ENCODE measurements at regions not wholly inside any gene's neighbourhood (a gene's known extent, or its start where the extent isn't known, plus 50 kb on each side); places are given as distances from the start of the nearest gene placed in this dataset.

DNA sequence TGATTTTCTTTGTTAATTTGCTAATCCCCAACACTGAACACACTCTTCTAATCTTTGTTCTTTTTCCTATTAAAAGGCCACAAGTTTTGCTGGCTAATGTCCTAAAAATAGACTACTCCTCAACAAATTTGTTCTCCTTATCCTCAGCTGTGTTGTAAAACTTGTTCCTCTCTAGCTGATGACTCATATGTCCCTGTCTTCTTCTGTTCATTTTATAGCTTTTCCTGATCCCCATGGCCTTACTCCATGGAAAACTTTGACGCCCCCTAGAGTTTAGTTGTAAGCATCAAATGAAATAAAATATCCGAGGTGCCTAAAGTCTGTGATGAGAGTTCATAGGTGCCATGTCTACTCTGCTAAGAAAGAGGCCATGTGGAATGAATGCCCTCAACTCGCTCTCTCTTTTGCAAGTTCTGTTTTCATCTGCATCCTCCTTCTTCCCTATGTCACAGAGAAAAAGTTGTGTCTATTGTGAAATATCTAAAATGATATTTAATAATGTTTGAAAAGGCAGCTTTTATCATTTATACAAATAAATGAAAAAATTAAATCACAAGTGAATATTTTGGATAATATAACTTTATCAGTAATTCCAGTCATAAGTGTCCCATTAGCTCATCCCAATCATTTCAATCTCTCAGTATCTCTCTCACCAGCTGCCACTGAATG, 237.9 kb downstream of the IPO8 start:
- H3K9me3 ChIP-seq (ENCODE audit: control insufficient read depth, insufficient read depth, low read length), result peaks cover 3% of the 10 kb centered on the region
- ATAC-seq (no peak), DNase-seq (no peak)
- H3K36me3 ChIP-seq (ENCODE audit: control insufficient read depth, insufficient read depth, low read length), result no peaks in the 10 kb centered on the region
- Mint-ChIP-seq H3K27ac (no peak overlapping the region), H3K27me3 (ENCODE audit: low read depth in 2 of 2) (no peaks in the 10 kb centered on the region), H3K36me3 (no peaks in the 10 kb centered on the region), H3K4me3 (no peak overlapping the region), H3K4me1 (no peaks in the 10 kb centered on the region), H3K9me3 (peaks cover 4% of the 10 kb centered on the region in 2 donors)
- 55% methylated on average over 3 of the region's 3 CpGs for WGBS (ENCODE audit: insufficient coverage)
- no peak overlapping the region for H3K4me3 ChIP-seq (ENCODE audit: low read length)
- TF ChIP-seq, protein P1, sequence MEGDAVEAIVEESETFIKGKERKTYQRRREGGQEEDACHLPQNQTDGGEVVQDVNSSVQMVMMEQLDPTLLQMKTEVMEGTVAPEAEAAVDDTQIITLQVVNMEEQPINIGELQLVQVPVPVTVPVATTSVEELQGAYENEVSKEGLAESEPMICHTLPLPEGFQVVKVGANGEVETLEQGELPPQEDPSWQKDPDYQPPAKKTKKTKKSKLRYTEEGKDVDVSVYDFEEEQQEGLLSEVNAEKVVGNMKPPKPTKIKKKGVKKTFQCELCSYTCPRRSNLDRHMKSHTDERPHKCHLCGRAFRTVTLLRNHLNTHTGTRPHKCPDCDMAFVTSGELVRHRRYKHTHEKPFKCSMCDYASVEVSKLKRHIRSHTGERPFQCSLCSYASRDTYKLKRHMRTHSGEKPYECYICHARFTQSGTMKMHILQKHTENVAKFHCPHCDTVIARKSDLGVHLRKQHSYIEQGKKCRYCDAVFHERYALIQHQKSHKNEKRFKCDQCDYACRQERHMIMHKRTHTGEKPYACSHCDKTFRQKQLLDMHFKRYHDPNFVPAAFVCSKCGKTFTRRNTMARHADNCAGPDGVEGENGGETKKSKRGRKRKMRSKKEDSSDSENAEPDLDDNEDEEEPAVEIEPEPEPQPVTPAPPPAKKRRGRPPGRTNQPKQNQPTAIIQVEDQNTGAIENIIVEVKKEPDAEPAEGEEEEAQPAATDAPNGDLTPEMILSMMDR (IDR thresholded peaks at IDR 0.05), result no peak
- no peaks in the 10 kb centered on the region for H3K27me3 ChIP-seq (ENCODE audit: control insufficient read depth, insufficient read depth, low read length)
- intact Hi-C loops (cut with micrococcal nuclease), result no loop called here
- no peaks in the 10 kb centered on the region for H3K4me1 ChIP-seq (ENCODE audit: control insufficient read depth, insufficient read depth, low read length)
- no peak overlapping the region for H3K27ac ChIP-seq (ENCODE audit: low read length)

GRCh38 chr12:30450872-30451271, 244.8 kb downstream of the IPO8 start:
- ATAC-seq (no peak), DNase-seq (no peak)
- Mint-ChIP-seq H3K36me3 (no peaks in the 10 kb centered on the region), H3K27me3 (ENCODE audit: low read depth in 2 of 2) (no peaks in the 10 kb centered on the region), H3K27ac (no peak overlapping the region), H3K4me3 (no peak overlapping the region), H3K9me3 (peaks cover 2 to 8% of the 10 kb centered on the region in 2 donors), H3K4me1 (no peaks in the 10 kb centered on the region)
- H3K27ac ChIP-seq (ENCODE audit: low read length), result no peak overlapping the region
- no peaks in the 10 kb centered on the region for H3K27me3 ChIP-seq (ENCODE audit: control insufficient read depth, insufficient read depth, low read length)
- intact Hi-C loops (cut with micrococcal nuclease), result no loop called here
- H3K9me3 ChIP-seq (ENCODE audit: control insufficient read depth, insufficient read depth, low read length), result no peaks in the 10 kb centered on the region
- no peak overlapping the region for H3K4me3 ChIP-seq (ENCODE audit: low read length)
- 94% methylated on average over 2 of the region's 2 CpGs for WGBS (ENCODE audit: insufficient coverage)
- no peaks in the 10 kb centered on the region for H3K4me1 ChIP-seq (ENCODE audit: control insufficient read depth, insufficient read depth, low read length)
- H3K36me3 ChIP-seq (ENCODE audit: control insufficient read depth, insufficient read depth, low read length), result no peaks in the 10 kb centered on the region
- TF ChIP-seq, protein P1 (IDR thresholded peaks at IDR 0.05), result no peak

DNA sequence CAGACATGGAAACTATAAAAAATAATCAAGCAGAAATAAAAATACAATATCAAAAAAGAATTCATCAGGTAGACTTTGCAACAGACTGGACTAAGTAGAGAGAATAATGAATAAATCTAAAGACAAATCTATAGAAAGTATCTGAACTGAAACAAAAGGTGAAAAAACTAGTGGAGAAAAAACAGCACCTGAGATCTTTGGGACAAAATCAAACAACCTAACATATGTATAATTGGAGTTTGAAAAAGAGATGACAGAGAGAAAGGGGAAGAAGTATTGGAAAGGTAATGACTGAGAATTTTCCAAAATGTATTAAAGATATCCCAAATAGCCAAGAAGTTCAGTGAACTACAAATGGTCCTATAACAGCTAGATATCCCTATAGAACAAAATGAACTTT, 245.4 kb downstream of the IPO8 start:
- peaks cover 2 to 8% of the 10 kb centered on the region in 2 donors for H3K9me3 Mint-ChIP-seq
- H3K27ac ChIP-seq (ENCODE audit: low read length), result no peak overlapping the region
- intact Hi-C loops (cut with micrococcal nuclease), result no loop called here
- ATAC-seq (no peak), DNase-seq (no peak)
- no peak overlapping the region for H3K4me3 Mint-ChIP-seq
- H3K36me3 ChIP-seq (ENCODE audit: control insufficient read depth, insufficient read depth, low read length), result no peaks in the 10 kb centered on the region
- H3K4me3 ChIP-seq (ENCODE audit: low read length), result no peak overlapping the region
- H3K9me3 ChIP-seq (ENCODE audit: control insufficient read depth, insufficient read depth, low read length), result no peaks in the 10 kb centered on the region
- no peaks in the 10 kb centered on the region for H3K4me1 ChIP-seq (ENCODE audit: control insufficient read depth, insufficient read depth, low read length)
- no peaks in the 10 kb centered on the region for H3K27me3 ChIP-seq (ENCODE audit: control insufficient read depth, insufficient read depth, low read length)
- TF ChIP-seq, protein P1 (IDR thresholded peaks at IDR 0.05), result no peak
- no peaks in the 10 kb centered on the region for H3K36me3 Mint-ChIP-seq
- no peaks in the 10 kb centered on the region for H3K27me3 Mint-ChIP-seq (ENCODE audit: low read depth in 2 of 2)
- H3K27ac Mint-ChIP-seq, result no peak overlapping the region
- no peaks in the 10 kb centered on the region for H3K4me1 Mint-ChIP-seq

DNA sequence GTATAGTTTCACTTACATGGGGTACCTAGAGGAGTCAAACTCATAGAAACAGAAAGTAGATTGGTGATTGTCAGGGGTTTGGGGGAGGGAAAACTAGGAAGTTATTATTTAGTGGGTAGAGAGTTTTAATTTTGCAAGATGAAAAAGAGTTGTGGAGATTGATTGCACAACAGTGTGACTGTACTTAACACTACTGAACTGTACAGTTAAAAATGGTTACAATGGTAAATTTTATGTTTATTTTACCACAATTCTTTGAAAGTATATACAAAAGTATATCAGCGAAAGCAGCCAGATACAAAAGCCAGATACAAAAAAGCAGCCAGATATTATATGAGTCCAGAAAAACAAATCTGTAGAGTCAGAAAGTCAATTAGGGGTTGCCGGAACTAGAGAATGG, 247.6 kb downstream of the IPO8 start:
- Histone ChIP-seq H3K27ac (ENCODE audit: low read length) (no peak overlapping the region), H3K27me3 (ENCODE audit: control insufficient read depth, insufficient read depth, low read length) (no peaks in the 10 kb centered on the region), H3K4me1 (ENCODE audit: control insufficient read depth, insufficient read depth, low read length) (no peaks in the 10 kb centered on the region), H3K4me3 (ENCODE audit: low read length) (no peak overlapping the region), H3K9me3 (ENCODE audit: control insufficient read depth, insufficient read depth, low read length) (no peaks in the 10 kb centered on the region), H3K36me3 (ENCODE audit: control insufficient read depth, insufficient read depth, low read length) (no peaks in the 10 kb centered on the region)
- ATAC-seq (no peak), DNase-seq (no peak)
- Mint-ChIP-seq H3K9me3 (peaks cover 2 to 8% of the 10 kb centered on the region in 2 donors), H3K4me1 (no peaks in the 10 kb centered on the region), H3K27ac (no peak overlapping the region), H3K27me3 (ENCODE audit: low read depth in 2 of 2) (no peaks in the 10 kb centered on the region), H3K4me3 (no peak overlapping the region), H3K36me3 (no peaks in the 10 kb centered on the region)
- WGBS (ENCODE audit: insufficient coverage), result 100% methylated on average over 2 of the region's 2 CpGs
- intact Hi-C loops (cut with micrococcal nuclease), result no loop called here
- TF ChIP-seq, protein P1 (IDR thresholded peaks at IDR 0.05), result no peak

All from natural killer cell (primary cell).